ENCODE measurements at regions not wholly inside any gene's neighbourhood (a gene's known extent, or its start where the extent isn't known, plus 50 kb on each side); places are given as distances from the start of the nearest gene placed in this dataset.

DNA sequence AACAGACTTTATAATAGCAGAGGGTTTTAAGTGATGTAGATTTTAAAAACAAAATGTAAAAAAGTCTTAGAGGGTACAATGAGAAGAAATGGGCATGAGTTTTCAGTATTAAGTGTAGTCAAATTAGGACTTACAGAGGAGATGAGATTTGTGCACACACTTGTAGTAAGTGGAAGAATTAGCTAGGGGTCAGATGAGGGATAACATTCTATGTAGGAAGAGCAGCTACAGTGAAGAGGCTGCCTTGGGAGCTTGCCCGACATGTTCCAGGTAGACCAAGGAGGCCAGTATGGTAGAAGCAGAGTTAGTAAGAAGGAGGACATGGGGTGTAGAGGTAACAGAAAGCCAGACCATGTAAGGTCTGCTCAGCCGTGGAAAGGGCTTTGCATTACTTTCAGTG, 189.2 kb upstream of the DSEL start:
- H3K27me3 ChIP-seq: no peaks in the 10 kb centered on the region
- DNase-seq: no peak
- no peaks in the 10 kb centered on the region for H3K36me3 ChIP-seq
- H3K4me3 ChIP-seq: no peak overlapping the region
- H3K9me3 ChIP-seq (replicated peaks): no peaks in the 10 kb centered on the region
- no peaks in the 10 kb centered on the region for H3K4me1 ChIP-seq
- no peak overlapping the region for H3K27ac ChIP-seq

DNA sequence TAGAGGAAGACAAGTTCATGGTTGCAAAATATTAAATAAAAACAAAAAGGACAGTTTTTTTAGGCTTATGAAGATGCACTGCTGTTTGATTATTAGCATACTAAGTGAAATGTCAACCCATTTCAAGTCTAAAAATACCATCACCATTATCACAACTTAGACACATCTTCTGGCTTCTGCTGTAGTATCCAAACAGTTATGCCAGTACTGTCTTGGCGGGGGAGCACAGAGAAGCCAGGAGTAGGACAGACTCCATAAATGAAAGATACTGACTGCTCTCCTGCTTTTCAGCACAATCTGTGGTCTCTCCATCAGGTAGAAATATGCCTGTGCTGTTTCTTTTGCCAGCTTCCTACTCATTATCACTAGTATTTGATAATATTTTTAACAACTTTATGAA, 179.2 kb upstream of the DSEL start:
- H3K27me3 ChIP-seq: no peaks in the 10 kb centered on the region
- H3K4me1 ChIP-seq: peaks cover 18% of the 10 kb centered on the region
- H3K9me3 ChIP-seq (replicated peaks): no peaks in the 10 kb centered on the region
- no peak overlapping the region for H3K4me3 ChIP-seq
- DNase-seq: no peak
- H3K36me3 ChIP-seq: no peaks in the 10 kb centered on the region
- H3K27ac ChIP-seq: peak overlapping the region; percentile 64; the same call in 1 of the 2 replicates

DNA sequence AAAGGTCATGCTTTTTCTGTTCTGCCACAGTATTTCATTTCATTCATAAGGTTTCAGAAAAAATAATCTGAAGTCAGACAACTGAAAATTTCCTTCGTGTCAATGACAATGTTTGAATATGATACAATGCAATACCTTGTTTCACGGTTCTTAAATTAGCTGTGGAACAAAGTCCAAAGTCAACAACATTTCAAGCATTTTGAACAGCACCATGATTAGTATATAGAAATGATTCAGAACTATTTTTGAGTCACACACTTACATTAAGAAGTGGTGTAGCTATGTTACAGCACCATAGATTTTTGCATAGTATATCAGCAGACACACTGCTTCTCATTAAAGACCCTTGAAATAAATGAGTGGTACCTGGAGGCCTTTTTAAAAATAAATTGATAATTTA, 178.3 kb upstream of the DSEL start:
- Histone ChIP-seq H3K4me1 (peaks cover 18% of the 10 kb centered on the region), H3K27ac (peak overlapping the region; percentile 64), H3K9me3 (replicated peaks) (no peaks in the 10 kb centered on the region), H3K36me3 (no peaks in the 10 kb centered on the region), H3K27me3 (no peaks in the 10 kb centered on the region), H3K4me3 (no peak overlapping the region)
- peak in 1 of 2 experiments; percentile 43 for DNase-seq

DNA sequence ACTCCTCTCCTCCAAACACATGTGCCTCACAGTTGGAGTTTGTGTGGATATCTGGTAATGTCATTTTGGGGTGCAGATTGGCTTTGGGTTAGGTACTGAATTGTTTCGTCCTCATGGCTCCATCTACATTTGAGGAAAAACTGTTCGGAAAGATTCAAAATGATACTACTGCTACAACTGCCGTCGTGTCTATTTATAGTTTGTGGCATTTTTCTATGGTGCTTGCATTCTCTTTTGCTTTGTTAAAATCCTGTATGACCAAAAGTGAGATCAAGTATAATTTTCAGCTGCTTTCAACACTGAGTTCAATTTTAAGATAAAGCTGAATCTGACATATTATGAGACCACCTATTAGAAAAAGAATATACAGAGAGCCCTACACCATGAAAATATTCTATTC, 176.3 kb upstream of the DSEL start:
- DNase-seq: no peak
- Histone ChIP-seq H3K4me3 (no peak overlapping the region), H3K9me3 (replicated peaks) (no peaks in the 10 kb centered on the region), H3K4me1 (peaks cover 18% of the 10 kb centered on the region), H3K36me3 (no peaks in the 10 kb centered on the region), H3K27ac (no peak overlapping the region; the same call in 1 of the 2 replicates), H3K27me3 (no peaks in the 10 kb centered on the region)

DNA sequence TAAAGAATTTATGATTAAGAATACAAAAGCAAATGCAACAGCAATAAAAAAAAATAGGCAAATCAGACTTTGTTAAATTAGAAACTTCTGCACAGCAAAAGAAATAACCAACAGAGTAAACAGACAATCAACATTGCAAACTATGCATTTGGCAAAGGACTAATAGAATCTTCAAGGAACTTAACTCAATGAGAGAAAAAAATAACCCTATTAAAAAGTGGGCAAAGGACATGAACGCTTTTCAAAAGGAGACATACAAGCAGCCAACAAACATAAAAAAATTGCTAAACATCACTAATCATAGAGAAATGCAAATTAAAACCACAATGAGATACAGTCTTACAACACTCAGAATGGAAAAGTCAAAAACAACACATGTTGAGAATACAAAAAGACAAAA, 166.0 kb upstream of the DSEL start:
- H3K27ac ChIP-seq: no peak overlapping the region

DNA sequence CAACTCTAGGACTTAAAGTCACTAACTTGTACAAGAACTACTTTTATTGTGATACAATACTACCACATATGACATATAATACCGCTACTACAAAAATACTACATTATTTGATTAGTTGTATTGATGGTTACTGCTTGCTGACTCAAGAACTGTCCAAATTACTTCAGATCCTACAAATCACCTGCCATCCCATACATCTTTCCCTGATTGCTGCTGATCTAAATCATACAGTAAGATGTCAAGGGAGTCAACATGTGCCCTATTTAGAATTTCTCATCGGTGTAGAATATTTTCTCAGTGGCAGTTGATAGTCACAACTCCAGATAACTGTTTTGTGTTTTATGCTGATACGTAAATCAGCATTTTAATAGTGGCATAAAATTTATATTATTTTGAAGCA, 161.0 kb upstream of the DSEL start:
- Histone ChIP-seq H3K27me3 (no peaks in the 10 kb centered on the region), H3K4me1 (no peaks in the 10 kb centered on the region), H3K27ac (no peak overlapping the region), H3K9me3 (replicated peaks) (no peaks in the 10 kb centered on the region), H3K36me3 (no peaks in the 10 kb centered on the region), H3K4me3 (no peak overlapping the region)
- no peak for DNase-seq

More for the DNA sequence above, 166.0 kb upstream of the DSEL start:
- DNase-seq: no peak
- Histone ChIP-seq H3K4me3 (no peak overlapping the region), H3K36me3 (no peaks in the 10 kb centered on the region), H3K4me1 (no peaks in the 10 kb centered on the region), H3K27me3 (no peaks in the 10 kb centered on the region), H3K9me3 (replicated peaks) (no peaks in the 10 kb centered on the region)

DNA sequence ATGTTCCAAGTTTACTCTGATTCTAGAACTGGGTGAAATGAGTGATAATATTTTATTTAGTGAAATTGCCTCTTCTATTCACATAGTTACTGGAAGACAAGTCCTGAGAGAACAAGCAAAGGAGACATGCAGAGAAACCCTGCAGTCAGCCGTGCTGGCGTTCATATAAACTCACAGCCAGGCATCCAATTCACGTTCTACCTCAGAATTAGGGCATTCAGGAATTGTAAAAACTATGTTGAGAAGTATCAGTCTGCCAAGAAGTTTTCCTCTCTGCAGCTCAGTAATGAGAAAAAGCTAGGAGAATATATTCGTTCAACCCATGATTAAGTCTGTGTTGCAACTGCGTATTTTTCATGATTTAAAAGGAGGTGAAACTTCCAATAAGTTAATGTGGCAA, 156.2 kb upstream of the DSEL start:
- no peaks in the 10 kb centered on the region for H3K4me1 ChIP-seq
- no peak for DNase-seq
- no peaks in the 10 kb centered on the region for H3K9me3 ChIP-seq (replicated peaks)
- H3K27me3 ChIP-seq: no peaks in the 10 kb centered on the region
- no peak overlapping the region for H3K4me3 ChIP-seq
- H3K36me3 ChIP-seq: no peaks in the 10 kb centered on the region
- H3K27ac ChIP-seq: no peak overlapping the region

DNA sequence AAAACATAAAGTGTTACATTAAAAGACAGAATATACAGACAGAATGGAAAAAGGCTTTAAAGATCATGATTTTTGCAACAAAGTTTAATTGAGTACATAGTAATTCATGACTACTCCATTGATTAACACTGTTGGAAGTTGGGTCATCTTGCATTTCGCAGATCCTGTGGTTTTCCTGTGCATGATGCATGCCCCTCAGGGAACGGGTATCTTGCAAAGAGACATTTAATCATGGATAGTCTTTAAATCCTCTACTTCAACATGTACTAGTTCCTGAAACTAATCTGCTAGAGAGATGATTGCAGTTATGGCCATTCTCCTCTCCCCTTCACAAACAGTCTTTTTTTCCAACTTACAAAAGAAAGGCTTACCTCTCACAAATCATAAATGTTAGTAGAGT, 155.6 kb upstream of the DSEL start:
- DNase-seq: no peak
- H3K4me1 ChIP-seq: no peaks in the 10 kb centered on the region
- no peaks in the 10 kb centered on the region for H3K27me3 ChIP-seq
- H3K27ac ChIP-seq: no peak overlapping the region
- H3K36me3 ChIP-seq: no peaks in the 10 kb centered on the region
- no peaks in the 10 kb centered on the region for H3K9me3 ChIP-seq (replicated peaks)
- no peak overlapping the region for H3K4me3 ChIP-seq

DNA sequence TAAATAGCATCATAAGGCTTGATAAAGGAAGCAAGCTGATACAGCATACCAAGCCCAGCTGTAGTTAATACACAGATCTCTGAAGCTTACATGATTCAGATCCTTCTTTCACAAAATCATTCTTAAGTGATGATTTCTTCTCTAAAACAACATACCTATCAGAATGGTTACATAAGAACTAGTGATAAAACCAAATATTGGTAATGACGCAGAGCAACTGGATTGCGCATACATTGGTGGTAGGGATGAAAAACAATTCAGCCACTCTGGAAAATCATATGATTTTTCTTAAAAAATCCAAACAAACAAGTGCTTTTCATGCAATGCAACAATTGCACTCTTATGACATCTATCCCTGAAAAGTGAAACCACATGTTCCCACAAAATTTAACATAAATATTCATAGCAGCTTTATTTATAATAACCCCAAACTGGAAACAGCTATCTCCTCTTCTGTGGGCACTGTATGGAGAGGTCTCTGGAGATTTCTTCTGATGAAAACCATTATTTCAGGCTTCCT, 153.6 kb upstream of the DSEL start:
- H3K27me3 ChIP-seq: no peaks in the 10 kb centered on the region
- no peak overlapping the region for H3K4me3 ChIP-seq
- H3K27ac ChIP-seq: no peak overlapping the region
- no peak for DNase-seq
- no peaks in the 10 kb centered on the region for H3K36me3 ChIP-seq
- H3K9me3 ChIP-seq (replicated peaks): no peaks in the 10 kb centered on the region
- H3K4me1 ChIP-seq: no peaks in the 10 kb centered on the region

DNA sequence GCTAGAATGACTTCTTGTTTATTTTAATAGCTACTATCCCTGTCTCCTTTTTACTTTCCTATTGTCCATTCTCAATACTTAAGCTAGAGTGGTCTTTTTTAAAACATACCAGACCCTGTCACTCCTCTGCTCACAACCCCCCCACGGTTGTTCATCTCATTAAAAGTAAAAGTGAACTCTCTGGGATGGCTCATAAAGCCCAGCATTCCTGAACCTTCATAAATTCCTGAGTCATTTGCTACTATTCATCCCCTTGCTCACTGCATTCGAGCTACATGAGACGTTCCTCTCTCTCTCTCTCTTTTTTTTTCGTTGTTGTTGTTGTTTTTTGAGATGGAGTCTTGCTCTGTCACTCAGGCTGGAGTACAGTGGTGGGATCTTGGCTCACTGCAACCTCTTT, 148.7 kb upstream of the DSEL start:
- no peaks in the 10 kb centered on the region for H3K9me3 ChIP-seq (replicated peaks)
- H3K36me3 ChIP-seq: no peaks in the 10 kb centered on the region
- H3K4me1 ChIP-seq: no peaks in the 10 kb centered on the region
- no peak overlapping the region for H3K27ac ChIP-seq
- DNase-seq: no peak
- no peak overlapping the region for H3K4me3 ChIP-seq
- no peaks in the 10 kb centered on the region for H3K27me3 ChIP-seq

DNA sequence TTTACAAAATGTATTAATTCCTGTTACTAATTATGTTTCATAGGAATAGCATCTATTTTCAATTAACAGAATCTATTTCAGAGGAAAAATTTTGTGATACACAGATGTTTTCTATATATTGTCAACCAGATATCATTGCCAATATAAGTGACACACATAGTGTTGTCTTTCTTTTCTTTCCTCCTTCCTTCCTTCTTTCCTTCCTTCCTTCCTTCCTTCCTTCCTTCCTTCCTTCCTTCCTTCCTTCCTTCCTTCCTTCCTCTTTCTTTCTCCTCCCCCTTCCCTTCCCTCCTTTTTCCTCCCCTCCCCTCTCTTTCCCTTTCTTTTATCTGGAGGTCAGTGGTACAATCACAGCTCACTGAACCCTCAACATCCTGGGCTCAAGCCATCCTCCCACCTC, 146.5 kb upstream of the DSEL start:
- Histone ChIP-seq H3K27me3 (no peaks in the 10 kb centered on the region), H3K9me3 (replicated peaks) (no peaks in the 10 kb centered on the region), H3K4me3 (no peak overlapping the region), H3K36me3 (no peaks in the 10 kb centered on the region), H3K27ac (no peak overlapping the region), H3K4me1 (no peaks in the 10 kb centered on the region)
- DNase-seq: no peak

DNA sequence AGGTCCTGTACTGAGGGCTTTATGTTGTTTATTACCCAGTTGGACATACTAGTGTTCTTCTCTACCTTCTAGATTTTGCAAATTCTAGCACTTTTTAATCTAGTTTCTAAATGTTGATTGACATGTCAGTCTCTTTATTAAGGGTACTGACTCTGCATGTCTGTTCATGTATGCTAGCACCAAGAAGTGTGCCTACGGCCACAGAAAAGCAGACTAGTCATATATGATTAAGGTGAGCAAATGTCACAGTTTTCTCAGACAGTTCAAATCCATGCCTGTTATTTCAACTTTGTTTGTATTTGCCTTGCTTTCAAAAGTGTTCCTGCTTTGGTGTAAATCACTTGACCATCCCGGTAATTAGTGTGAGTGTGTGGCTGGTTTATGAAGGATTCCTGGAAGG, 145.0 kb upstream of the DSEL start:
- H3K27ac ChIP-seq: no peak overlapping the region
- no peak overlapping the region for H3K4me3 ChIP-seq
- no peaks in the 10 kb centered on the region for H3K36me3 ChIP-seq
- H3K9me3 ChIP-seq (replicated peaks): no peaks in the 10 kb centered on the region
- no peak for DNase-seq
- H3K4me1 ChIP-seq: no peaks in the 10 kb centered on the region
- H3K27me3 ChIP-seq: no peaks in the 10 kb centered on the region

DNA sequence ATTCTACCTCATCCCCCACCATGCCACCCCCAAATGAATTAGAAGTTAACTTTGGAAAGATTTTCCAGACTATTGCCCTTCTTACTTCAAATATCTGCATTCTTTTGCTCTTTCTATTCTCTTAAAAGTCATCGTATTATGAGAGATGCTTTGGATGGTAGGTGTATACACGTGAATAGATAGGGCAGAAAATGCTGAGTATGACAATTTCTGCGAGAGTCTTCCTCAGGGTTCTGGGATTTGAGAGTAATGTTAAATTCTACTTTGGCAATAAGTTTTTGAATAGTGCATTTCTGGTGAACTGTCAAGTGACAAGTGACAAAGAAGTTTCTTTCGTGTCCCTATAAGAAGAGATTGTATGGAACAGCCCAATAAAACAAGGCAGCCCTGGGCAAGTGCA, 137.6 kb upstream of the DSEL start:
- H3K4me1 ChIP-seq: no peaks in the 10 kb centered on the region
- no peak overlapping the region for H3K4me3 ChIP-seq
- no peak for DNase-seq
- H3K9me3 ChIP-seq (replicated peaks): no peaks in the 10 kb centered on the region
- no peak overlapping the region for H3K27ac ChIP-seq
- H3K36me3 ChIP-seq: no peaks in the 10 kb centered on the region
- no peaks in the 10 kb centered on the region for H3K27me3 ChIP-seq

DNA sequence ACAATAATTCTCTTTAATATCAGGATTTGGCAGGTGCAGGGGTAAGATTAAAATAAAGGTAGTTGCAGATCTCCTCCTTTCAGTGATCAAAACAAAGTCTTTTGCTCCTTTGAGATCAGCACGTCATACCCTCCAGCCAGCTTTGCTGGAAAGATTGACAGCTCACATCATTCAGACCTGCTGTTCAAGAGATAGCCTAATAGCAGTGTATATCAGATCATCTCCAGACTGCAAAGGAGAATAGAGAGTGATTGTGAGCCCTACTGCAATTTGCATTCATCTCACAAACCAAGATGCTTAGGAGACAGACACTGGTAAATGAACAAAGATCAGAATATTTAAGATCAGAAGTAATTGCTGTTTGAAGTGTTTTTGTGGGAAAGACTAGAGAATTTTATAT, 135.8 kb upstream of the DSEL start:
- no peaks in the 10 kb centered on the region for H3K9me3 ChIP-seq (replicated peaks)

DNA sequence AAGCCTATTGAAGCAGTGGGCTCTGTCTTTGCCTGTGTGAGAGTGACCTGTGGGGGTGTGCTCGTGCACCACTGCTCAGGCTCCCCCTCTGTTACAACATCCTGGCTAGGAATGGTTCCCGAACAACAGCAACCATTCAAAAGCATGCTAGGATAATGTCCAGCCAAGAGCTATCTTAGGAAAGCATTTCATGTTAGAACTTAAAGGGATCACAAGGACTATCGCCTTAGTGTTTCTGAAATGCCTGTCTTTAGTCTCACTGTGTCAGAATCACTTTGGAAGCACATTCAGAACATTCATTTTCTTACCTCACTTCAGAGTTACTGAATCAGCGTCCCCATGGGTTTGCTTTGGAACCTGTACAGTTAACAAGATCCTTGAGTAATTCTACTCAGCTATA, 134.9 kb upstream of the DSEL start:
- H3K4me3 ChIP-seq: no peak overlapping the region
- H3K36me3 ChIP-seq: no peaks in the 10 kb centered on the region
- H3K9me3 ChIP-seq (replicated peaks): no peaks in the 10 kb centered on the region
- no peaks in the 10 kb centered on the region for H3K4me1 ChIP-seq
- DNase-seq: no peak
- no peaks in the 10 kb centered on the region for H3K27me3 ChIP-seq
- no peak overlapping the region for H3K27ac ChIP-seq

More for the DNA sequence above, 135.8 kb upstream of the DSEL start:
- no peaks in the 10 kb centered on the region for H3K36me3 ChIP-seq
- no peak overlapping the region for H3K27ac ChIP-seq
- no peak for DNase-seq
- H3K4me1 ChIP-seq: no peaks in the 10 kb centered on the region
- H3K4me3 ChIP-seq: no peak overlapping the region
- no peaks in the 10 kb centered on the region for H3K27me3 ChIP-seq

DNA sequence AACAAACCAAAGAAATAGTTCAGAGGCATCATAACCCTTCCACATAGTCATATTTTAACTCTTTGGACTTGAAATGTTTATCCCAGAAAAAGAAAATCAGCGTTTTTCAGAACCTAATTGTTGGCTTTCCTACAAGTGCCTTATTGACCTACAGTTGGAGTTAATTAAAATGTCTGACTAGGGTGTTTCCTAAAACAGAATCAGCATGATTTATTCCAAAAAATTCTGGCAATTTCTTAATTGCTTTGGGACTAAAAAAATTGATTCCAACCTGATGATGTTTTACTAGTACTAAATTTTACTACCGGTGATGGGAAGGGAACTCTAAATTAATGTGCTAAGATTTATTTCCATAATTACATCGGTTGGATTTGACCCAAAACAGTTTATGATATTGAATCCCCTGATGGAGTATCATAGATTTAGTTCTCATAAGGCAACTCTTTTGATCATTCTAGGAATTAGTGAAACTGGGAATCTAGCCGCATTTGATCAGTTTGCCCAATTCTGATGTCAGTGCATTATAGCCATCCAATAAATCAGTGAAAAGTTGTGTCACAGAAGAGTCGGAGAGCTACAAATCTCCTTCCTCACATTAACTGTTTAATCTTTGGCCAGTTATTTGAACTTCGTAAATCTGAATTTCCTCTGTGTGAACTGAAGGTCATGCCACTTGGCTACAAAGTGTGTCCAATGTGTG, 134.3 kb upstream of the DSEL start:
- H3K27ac ChIP-seq: no peak overlapping the region
- DNase-seq: no peak
- no peaks in the 10 kb centered on the region for H3K27me3 ChIP-seq
- H3K9me3 ChIP-seq (replicated peaks): no peaks in the 10 kb centered on the region
- no peak overlapping the region for H3K4me3 ChIP-seq
- H3K36me3 ChIP-seq: no peaks in the 10 kb centered on the region
- no peaks in the 10 kb centered on the region for H3K4me1 ChIP-seq
